AG10803 (cell line): ENCODE measurements at regions not wholly inside any gene's neighbourhood (a gene's known extent, or its start where the extent isn't known, plus 50 kb on each side); places are given as distances from the start of the nearest gene placed in this dataset.
"Not testable (repeated sequence)": the region's sequence is repeated elsewhere in the genome, so short reads cannot be mapped to it uniquely, and the experiment has no call there.

Experiments used
- DNase-seq: peaks from one replicate; pipeline ENCODE4 v3.0.0; 2010; ENCODE audit warnings: low read depth
- H3K4me3 ChIP-seq: 2 replicates; pipeline ENCODE4 v1.5.1; 2011; ENCODE audit warnings: mild to moderate bottlenecking, low read length, control low read depth
- CTCF ChIP-seq: conservative IDR thresholded peaks from 2 replicates; pipeline ENCODE4 v1.5.1; 2011; ENCODE audit warnings: mild to moderate bottlenecking, low read length, control low read depth, inconsistent platforms

- no peak overlapping the region for H3K4me3 ChIP-seq
- TF ChIP-seq CTCF, result no peak
- no peak for DNase-seq
These were observed 156.6 kb upstream of the GRK3 start for GRCh38 chr22:25407859-25408229.

- no peak overlapping the region for H3K4me3 ChIP-seq
- TF ChIP-seq CTCF, result no peak
- no peak for DNase-seq
These were observed 155.2 kb upstream of the GRK3 start for GRCh38 chr22:25409240-25409639.

GRCh38 chr22:25410849-25411248 is 153.6 kb upstream of the GRK3 start:
- no peak overlapping the region for H3K4me3 ChIP-seq
- TF ChIP-seq CTCF, result no peak
- no peak for DNase-seq

GRCh38 chr22:25413620-25414019 is 150.9 kb upstream of the GRK3 start:
- no peak for TF ChIP-seq CTCF
- no peak for DNase-seq
- H3K4me3 ChIP-seq, result no peak overlapping the region

DNA sequence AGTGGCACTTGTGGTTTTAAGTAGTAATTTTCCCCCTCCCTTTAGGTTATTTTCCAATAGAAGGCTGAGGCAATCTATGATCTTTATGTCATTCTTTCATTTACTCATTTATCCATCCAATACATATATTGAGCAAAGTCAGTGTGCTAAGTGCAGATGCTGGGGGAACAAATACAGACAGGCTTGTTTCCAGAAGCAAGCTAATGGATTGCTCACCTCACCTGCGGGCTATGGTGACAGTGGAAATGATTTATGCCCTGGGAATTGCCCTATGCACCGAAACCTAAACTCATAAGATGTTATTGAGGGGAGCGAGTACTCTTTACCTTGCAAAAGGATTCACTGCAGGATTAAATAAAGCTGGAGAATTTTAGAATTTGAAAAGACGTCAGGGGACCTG is 148.7 kb upstream of the GRK3 start:
- not testable (repeated sequence) for DNase-seq, H3K4me3 ChIP-seq

DNA sequence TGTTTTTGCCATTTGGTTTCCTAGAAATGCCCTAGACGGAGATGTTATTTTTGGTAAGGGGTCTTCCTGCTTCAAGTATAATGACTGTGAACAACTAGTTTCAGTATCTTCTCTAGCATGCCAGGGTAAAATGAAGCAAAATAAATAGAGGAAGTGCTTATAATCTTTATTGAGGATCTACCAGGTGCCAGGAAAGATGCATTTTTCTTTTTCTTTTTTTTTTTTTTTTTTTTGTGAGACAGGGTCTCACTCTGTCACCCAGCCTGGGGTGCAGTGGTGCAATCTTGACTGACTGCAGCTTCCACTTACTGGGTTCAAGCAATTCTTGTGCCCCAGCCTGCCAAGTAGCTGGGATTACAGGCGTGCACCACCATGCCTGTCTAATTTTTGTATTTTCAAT is 146.6 kb upstream of the GRK3 start:
- not testable (repeated sequence) for H3K4me3 ChIP-seq, DNase-seq

GRCh38 chr22:25419247-25420113 is 145.0 kb upstream of the GRK3 start:
- peak overlapping the region; percentile 2 for H3K4me3 ChIP-seq
- peak; percentile 20 for DNase-seq
- TF ChIP-seq CTCF, result no peak

- DNase-seq, H3K4me3 ChIP-seq: not testable (repeated sequence)
These were observed 144.4 kb upstream of the GRK3 start for GRCh38 chr22:25420114-25420441.

- DNase-seq, result no peak
- H3K4me3 ChIP-seq, result no peak overlapping the region
- no peak for TF ChIP-seq CTCF
These were observed 144.0 kb upstream of the GRK3 start for GRCh38 chr22:25420471-25420924.
